HG03064 (cell line): ENCODE measurements at regions not wholly inside any gene's neighbourhood (a gene's known extent, or its start where the extent isn't known, plus 50 kb on each side); places are given as distances from the start of the nearest gene placed in this dataset.
"Not testable (repeated sequence)": the region's sequence is repeated elsewhere in the genome, so short reads cannot be mapped to it uniquely, and the experiment has no call there.

Experiments
- ATAC-seq: cut with Tn5 transposase; IDR thresholded peaks from one replicate; pipeline ENCODE4 v1.9.1; 2021; ENCODE audit warnings: low read depth; ENCODE audit not compliant: unreplicated experiment

GRCh38 chr12:9379023-9379742, 171.0 kb upstream of the PZP start:
- no peak for ATAC-seq

- ATAC-seq, result no peak
Measured at GRCh38 chr12:9378430-9378835, 170.2 kb upstream of the PZP start.

- ATAC-seq, result no peak
Measured at GRCh38 chr12:9372202-9372601, 164.0 kb upstream of the PZP start.

GRCh38 chr12:9367828-9368227, 159.6 kb upstream of the PZP start:
- no peak for ATAC-seq

- ATAC-seq, result no peak
Measured at GRCh38 chr12:9367201-9367600, 159.0 kb upstream of the PZP start.

GRCh38 chr12:9365296-9365695, 157.1 kb upstream of the PZP start:
- ATAC-seq, result no peak

GRCh38 chr12:9364224-9365176, 156.3 kb upstream of the PZP start:
- peak; percentile 84 for ATAC-seq

GRCh38 chr12:9363145-9363544, 154.9 kb upstream of the PZP start:
- ATAC-seq, result no peak

- no peak for ATAC-seq
Measured at GRCh38 chr12:9361879-9362326, 153.7 kb upstream of the PZP start.

- not testable (repeated sequence) for ATAC-seq
Measured at GRCh38 chr12:9354009-9354754, 146.0 kb upstream of the PZP start.

GRCh38 chr12:9351136-9351535, 142.9 kb upstream of the PZP start:
- no peak for ATAC-seq

GRCh38 chr12:9349888-9350885, 142.0 kb upstream of the PZP start:
- ATAC-seq, result no peak

- ATAC-seq, result no peak
Measured at GRCh38 chr12:9348906-9349518, 140.8 kb upstream of the PZP start.

- ATAC-seq, result no peak
Measured at GRCh38 chr12:9347328-9348127, 139.3 kb upstream of the PZP start.

- ATAC-seq, result no peak
Measured at GRCh38 chr12:9346866-9347327, 138.7 kb upstream of the PZP start.

- ATAC-seq, result no peak
Measured at GRCh38 chr12:9345171-9345570, 137.0 kb upstream of the PZP start.

GRCh38 chr12:9344541-9344940, 136.3 kb upstream of the PZP start:
- no peak for ATAC-seq

GRCh38 chr12:9343731-9344130, 135.5 kb upstream of the PZP start:
- ATAC-seq, result no peak
